K562 (cell line): ENCODE measurements at regions not wholly inside any gene's neighbourhood (a gene's known extent, or its start where the extent isn't known, plus 50 kb on each side); places are given as distances from the start of the nearest gene placed in this dataset.

Experiments used
- CHD4 ChIP-seq: fragments of 200-600 bp; sonication (generic); IDR thresholded peaks from 3 replicates; pipeline ENCODE4 v1.6.1; 2012; ENCODE audit warnings: low read depth, mild to moderate bottlenecking, mixed read lengths, low read length, inconsistent platforms; ENCODE audit not compliant: insufficient read depth, insufficient replicate concordance, poor library complexity, severe bottlenecking
- FOXJ3 ChIP-seq: sonication (generic); formaldehyde crosslinking; IDR thresholded peaks from 2 replicates; pipeline ENCODE4 v1.4.0; 2020; ENCODE audit warnings: mild to moderate bottlenecking, missing genetic modification reagents
- POLR2A ChIP-seq: fragments of 450-650 bp; conservative IDR thresholded peaks from 2 replicates; pipeline ENCODE4 v1.6.1; 2016
- POLR2AphosphoS5 ChIP-seq: IDR thresholded peaks from 2 replicates; pipeline ENCODE4 v1.6.1; 2011; ENCODE audit warnings: mild to moderate bottlenecking, low read depth, low read length, moderate library complexity; ENCODE audit not compliant: control insufficient read depth, insufficient read depth
- TARDBP ChIP-seq: fragments of 450-650 bp; IDR thresholded peaks from 2 replicates; pipeline ENCODE4 v1.6.1; 2016
- ZFP1 ChIP-seq: fragments of 450-650 bp; formaldehyde crosslinking; IDR thresholded peaks from 2 replicates; pipeline ENCODE4 v1.4.0; 2020; ENCODE audit warnings: mild to moderate bottlenecking, mixed read lengths
- TF ChIP-seq, protein P1 (sequence below), 3 experiments: IDR thresholded peaks in 2 of 3; conservative IDR thresholded peaks in 1 of 3; 2 replicates each; pipeline ENCODE4 v1.5.1; 2011 to 2012; ENCODE audit warnings: low read length in 3 of 3, mild to moderate bottlenecking in 3 of 3, control low read depth in 2 of 3, improper control_type of control experiment in 1 of 3, inconsistent platforms in 1 of 3, low read depth in 1 of 3, mixed read lengths in 1 of 3, moderate library complexity in 1 of 3; ENCODE audit not compliant: insufficient read depth in 2 of 3
- TF ChIP-seq, protein P2 (sequence below), 2 experiments: fragments of 450-650 bp in 1 of 2; IDR thresholded peaks; 2 replicates each; pipeline ENCODE4 v1.6.1; 2011 to 2017; ENCODE audit warnings: low read depth in 2 of 2, antibody characterized with exemption in 1 of 2, borderline replicate concordance in 1 of 2, low read length in 1 of 2, mild to moderate bottlenecking in 1 of 2, mixed read lengths in 1 of 2; ENCODE audit not compliant: control insufficient read depth in 1 of 2

DNA sequence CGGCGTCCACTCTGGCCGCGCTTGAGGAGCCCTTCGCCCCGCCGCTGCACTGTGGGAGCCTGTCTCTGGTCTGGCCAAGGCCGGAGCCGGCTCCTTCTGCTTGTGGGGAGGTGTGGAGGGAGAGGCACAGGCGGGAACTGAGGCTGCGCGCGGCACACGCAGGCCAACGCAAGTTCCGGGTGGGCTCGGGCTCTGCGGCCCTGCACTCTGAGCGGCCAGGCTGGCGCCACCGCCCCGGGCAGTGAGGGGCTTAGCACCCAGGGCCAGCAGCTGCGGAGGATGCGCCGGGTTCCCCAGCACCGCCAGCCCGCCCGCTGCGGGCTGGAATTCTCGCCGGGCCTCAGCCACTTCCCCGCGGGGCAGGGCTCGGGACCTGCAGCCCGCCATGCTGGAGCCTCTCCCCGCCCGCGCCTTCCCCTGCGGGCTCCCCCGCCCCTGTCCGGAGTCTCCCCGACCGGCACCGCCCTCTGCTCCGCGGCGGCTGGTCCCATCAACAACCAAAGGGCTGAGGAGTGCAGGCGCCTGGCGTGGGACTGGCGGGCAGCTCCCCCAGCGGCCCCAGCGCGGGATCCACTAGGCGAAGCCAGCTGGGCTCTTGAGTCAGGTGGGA lies 921.2 kb upstream of the FOXG1 start:
- TF ChIP-seq, protein P1, sequence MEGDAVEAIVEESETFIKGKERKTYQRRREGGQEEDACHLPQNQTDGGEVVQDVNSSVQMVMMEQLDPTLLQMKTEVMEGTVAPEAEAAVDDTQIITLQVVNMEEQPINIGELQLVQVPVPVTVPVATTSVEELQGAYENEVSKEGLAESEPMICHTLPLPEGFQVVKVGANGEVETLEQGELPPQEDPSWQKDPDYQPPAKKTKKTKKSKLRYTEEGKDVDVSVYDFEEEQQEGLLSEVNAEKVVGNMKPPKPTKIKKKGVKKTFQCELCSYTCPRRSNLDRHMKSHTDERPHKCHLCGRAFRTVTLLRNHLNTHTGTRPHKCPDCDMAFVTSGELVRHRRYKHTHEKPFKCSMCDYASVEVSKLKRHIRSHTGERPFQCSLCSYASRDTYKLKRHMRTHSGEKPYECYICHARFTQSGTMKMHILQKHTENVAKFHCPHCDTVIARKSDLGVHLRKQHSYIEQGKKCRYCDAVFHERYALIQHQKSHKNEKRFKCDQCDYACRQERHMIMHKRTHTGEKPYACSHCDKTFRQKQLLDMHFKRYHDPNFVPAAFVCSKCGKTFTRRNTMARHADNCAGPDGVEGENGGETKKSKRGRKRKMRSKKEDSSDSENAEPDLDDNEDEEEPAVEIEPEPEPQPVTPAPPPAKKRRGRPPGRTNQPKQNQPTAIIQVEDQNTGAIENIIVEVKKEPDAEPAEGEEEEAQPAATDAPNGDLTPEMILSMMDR (IDR thresholded peaks at IDR 0.05 in 2 of 3, conservative IDR thresholded peaks at IDR 0.05 in 1 of 3; ENCODE audit: insufficient read depth in 2 of 3, low read depth in 1 of 3, low read length in 3 of 3) = no peak
- TF ChIP-seq, protein P2, sequence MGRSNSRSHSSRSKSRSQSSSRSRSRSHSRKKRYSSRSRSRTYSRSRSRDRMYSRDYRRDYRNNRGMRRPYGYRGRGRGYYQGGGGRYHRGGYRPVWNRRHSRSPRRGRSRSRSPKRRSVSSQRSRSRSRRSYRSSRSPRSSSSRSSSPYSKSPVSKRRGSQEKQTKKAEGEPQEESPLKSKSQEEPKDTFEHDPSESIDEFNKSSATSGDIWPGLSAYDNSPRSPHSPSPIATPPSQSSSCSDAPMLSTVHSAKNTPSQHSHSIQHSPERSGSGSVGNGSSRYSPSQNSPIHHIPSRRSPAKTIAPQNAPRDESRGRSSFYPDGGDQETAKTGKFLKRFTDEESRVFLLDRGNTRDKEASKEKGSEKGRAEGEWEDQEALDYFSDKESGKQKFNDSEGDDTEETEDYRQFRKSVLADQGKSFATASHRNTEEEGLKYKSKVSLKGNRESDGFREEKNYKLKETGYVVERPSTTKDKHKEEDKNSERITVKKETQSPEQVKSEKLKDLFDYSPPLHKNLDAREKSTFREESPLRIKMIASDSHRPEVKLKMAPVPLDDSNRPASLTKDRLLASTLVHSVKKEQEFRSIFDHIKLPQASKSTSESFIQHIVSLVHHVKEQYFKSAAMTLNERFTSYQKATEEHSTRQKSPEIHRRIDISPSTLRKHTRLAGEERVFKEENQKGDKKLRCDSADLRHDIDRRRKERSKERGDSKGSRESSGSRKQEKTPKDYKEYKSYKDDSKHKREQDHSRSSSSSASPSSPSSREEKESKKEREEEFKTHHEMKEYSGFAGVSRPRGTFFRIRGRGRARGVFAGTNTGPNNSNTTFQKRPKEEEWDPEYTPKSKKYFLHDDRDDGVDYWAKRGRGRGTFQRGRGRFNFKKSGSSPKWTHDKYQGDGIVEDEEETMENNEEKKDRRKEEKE (IDR thresholded peaks at IDR 0.05; ENCODE audit: borderline replicate concordance in 1 of 2, control insufficient read depth in 1 of 2, low read depth in 2 of 2, low read length in 1 of 2) = no peak
- no peak for TF ChIP-seq CHD4
- TF ChIP-seq POLR2AphosphoS5 = no peak
- TF ChIP-seq FOXJ3 (CRISPR knock-in tag) = no peak
- no peak for TF ChIP-seq TARDBP
- TF ChIP-seq POLR2A = peak; percentile 57
- no peak for TF ChIP-seq ZFP1 (CRISPR knock-in tag)
